RCC 7860 (cell line): ENCODE measurements at regions not wholly inside any gene's neighbourhood (a gene's known extent, or its start where the extent isn't known, plus 50 kb on each side); places are given as distances from the start of the nearest gene placed in this dataset.
A peak's percentile ranks its signal among the peaks of the same experiment; 100 is the strongest.

Experiments
- DNase-seq: peaks from one replicate; pipeline ENCODE4 v3.0.0-alpha.2; 2015; ENCODE audit warnings: low spot score
- FAIRE-seq: peaks from 2 replicates; lab custom pipeline; 2012; peaks lifted over from hg19 to GRCh38; lab: Jason Lieb, UNC

DNA sequence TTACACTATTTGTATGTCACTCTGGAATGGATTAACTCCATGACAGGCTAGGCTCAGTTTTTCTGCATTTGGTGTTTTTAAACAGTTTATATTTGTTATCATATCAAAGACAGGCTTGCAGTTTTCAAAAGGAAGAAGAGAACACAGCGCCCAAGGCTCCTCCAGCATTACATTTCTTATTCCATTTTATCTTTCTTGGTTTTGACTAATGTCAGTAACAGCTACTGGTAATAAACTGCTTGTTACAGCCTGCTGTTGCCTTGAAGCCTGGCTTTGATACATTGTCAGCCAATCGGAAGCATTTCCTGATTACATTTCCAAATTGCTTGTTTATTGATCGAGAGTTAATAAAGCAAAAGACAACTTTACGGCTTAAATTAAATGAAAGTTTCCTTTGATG, 166.0 kb upstream of the MDFIC start:
- FAIRE-seq (no peak), DNase-seq (no peak)

DNA sequence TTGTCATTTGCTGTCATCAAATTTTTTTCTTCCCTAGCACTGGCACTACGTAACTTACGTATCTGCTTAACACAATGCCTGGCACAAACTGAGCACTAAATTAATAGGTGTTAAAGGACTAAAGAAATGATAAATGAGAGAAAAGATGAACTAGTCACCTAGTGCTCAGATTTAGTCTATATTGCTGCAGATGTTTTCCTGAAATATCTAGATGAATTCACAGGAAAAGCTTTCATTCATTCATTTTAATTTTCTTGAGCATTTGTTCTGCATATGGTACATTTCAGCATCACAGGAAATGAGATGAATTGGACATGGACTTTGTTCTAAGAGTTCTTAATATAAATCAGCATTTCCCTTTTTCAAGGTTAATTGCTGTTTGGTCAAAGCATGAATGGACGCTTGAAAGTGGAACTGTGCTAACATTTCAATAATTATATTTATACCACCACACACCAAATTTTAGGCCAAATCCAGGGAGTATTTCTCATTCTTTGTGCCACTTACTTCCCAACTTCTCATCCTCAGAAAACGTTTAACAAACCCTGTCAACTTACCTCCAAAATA, 163.2 kb upstream of the MDFIC start:
- no peak for FAIRE-seq
- no peak for DNase-seq

DNA sequence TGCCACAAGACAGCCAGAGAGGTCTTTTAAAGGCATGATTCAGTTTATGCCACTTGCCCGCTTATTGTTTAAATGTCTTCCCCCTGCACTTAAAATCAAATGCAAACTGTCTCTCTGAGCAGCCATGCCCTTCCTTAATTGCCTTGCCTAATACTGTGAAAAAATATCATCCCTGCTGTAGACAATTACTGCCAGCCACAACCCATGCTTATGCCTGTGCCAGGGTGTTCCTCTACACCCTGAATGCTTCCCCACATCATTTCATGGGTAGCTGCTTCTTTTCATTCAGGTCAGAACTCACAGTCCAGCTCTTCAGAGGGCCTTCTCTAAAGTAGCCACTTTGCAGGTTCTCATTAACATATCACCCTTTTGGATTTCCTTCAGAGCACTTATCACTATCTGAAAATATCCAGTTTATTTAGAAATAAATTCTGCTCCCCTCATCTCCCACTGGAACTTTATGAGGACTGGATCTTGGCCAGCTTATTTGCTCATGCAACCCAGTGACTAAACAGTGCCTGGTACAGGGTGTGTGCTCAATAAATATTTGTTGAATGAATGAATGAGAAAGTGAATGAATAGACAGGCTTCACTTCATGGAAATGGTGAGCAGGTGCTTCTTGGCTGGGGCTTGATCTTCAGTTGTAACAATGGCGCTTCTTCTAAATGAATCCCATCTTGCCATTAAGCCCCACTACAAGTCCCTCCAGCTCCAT, 162.4 kb upstream of the MDFIC start:
- no peak for DNase-seq
- no peak for FAIRE-seq

DNA sequence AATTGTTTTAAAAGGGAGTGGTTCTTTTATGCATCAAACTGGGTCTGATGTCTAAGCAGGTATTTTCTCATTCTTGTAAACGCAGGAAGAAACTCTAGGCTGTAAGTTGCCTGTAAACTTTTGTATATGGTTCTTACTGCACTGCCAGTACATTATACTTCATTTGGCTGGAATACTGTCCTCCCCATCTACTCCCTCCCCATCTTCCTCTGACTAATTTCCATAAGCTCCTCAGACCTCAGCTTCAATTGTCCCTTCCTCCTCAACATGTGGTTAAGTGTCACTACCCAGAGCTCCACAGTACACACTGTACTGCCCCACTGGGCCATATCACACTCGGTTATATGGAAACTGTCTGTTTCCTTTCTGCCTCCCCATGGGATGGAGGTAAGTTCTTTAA, 161.4 kb upstream of the MDFIC start:
- FAIRE-seq, result no peak
- no peak for DNase-seq

DNA sequence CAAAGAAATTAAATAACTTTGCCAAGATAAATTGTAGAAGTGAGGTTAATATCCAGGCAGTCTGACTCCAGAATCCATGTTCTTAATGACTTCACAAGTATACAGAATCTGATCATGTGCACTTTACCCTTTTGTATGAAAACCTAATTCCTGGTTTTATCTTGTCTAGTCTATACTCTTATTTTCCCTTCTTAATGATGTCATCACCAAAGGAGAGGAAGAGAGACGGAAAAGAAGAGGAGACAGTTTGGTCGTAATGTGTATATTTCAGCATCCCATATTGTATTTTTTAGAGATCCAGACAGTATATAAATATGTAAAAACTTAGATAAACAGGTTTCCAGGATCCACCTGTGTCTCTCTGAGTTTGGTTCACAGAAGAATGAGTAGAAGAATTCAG, 159.9 kb upstream of the MDFIC start:
- DNase-seq (no peak), FAIRE-seq (no peak)

DNA sequence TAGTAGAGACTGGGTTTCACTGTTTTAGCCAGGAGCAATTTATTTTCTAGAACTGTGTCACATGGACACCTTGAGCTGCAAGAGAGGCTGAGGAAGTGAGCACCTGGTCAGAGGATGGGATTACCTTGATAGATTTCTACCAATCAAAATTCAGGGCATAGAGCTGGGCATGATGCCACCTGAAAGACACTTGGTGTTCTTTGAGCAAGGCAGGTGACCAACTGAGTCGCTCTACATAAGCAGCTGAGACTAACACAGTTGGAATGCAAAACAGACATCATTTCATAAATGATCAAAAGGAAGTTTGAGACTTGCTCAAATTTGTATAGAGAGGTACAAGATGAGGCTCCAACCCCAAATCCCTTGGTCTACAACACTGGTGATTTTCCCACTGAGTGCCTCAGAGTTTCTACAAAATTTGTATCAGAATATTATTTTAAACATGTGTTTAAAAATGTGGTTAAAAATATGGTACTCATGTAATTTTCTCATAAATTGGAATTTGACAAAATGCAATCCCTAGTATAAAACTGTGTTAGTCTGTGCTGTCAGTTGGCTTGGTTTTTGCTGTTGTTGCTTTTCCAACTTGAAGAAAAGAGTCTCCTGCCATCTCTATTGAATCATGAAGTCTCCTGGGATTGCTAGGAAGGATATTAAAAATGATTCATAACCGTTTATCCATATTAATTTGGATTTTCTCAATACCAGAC, 156.4 kb upstream of the MDFIC start:
- FAIRE-seq, result no peak
- no peak for DNase-seq

DNA sequence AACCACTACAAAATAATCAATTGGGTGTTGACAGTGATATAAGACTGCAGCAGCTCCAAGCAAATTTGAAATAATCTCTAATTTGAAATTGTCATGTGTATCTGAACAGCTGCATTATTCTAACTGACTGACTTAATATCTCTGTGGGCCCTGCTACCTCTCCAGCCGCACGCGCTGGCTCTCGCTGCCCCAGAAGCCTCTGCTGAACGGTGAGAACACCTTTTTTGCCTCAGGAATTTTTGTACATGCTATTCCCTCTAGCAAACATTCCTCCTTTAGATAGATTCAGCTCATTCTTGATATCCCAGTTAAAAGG, 155.9 kb upstream of the MDFIC start:
- DNase-seq (no peak), FAIRE-seq (no peak)

DNA sequence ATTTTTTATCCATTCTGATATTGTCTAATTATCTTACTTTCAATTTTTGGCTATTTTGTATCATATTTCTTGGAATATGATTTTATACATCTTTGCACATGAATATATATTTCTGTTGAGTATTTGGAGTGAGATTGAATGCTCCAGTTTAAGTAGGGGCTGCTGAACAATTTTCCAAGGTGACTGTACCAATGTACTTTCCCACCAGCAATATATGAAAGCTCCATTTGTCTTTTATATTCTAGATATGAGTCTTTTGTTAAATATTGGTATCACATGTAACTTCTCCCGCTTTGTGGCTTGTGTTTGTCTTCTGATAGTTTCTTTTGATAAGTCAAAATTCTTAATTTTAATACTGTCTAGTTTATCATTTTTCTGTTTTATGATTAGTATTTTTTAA, 144.6 kb upstream of the MDFIC start:
- DNase-seq, result no peak
- no peak for FAIRE-seq

DNA sequence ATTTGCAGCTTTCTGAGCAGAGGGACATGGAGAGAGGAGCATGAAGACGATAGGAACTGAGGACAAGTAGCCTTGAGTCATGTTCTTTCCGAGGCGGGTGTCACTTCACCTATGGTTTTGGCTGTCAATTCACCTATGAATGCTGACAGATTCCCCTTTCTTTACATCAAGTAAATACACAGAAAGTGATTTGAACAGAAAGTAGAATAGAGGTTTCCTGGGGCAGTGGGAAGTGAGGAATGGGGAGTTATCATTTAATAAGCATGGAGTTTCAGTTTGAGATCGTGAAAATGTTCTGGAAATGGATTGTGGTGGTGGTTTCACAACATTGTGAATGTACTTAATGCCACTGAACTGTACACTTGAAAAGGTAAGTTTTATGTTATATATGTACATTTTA, 138.4 kb upstream of the MDFIC start:
- no peak for FAIRE-seq
- no peak for DNase-seq

DNA sequence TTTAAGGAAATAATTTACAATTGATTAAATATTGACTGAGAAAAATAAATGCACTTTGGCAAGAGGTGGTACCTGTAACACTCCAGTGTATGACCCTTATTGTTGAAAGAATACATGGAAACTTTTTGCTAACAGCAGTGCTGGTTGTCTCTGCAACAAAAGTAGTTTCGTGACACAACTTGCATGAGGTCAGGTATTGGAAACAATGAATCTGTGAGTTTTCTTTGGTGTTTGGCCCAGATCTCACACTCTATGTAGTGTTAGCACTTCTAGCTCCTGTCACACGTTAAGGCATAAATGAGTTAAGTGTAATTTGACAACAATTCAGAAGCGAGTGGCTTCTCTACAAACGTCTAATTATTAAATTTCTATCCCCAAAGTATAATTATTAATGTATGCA, 137.7 kb upstream of the MDFIC start:
- DNase-seq (no peak), FAIRE-seq (no peak)

DNA sequence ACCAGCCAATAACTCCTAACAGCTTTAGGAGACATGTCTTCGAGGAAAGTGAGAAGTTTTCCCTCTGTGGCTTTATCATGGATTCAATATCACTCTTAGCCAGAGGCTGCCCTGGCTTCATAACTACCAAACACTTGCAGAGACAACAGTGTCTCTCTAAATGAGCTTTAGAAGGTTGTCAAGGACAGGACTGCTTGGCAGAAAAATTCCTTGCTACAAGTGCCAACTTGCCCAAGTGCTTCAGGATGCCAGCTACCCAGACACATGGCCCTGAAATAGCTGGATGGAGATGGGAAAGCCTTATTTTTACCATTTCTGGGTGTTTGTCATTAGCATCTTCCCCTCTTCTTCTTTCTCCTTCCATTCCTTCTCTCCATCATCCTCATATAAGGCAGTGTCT, 137.1 kb upstream of the MDFIC start:
- FAIRE-seq (no peak), DNase-seq (no peak)

DNA sequence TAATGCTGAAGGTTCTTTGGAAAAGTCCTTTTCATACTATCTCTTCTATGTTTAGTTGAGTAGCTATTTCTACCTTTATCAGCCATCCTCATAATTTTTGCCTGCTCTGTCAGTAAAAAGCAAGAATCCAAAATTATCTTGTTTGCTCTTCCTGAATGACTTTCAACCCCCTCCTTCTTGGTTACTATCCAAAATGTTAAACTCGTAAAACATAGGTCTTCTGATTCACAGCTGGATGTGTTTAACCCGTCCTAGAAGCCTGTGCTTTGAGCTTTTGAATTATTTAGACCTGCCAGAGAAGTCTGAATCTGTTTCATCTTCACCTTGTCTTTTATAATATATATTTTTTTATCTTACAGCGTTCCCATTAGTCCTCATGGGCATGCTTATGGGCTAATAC, 136.4 kb upstream of the MDFIC start:
- FAIRE-seq, result no peak
- no peak for DNase-seq

DNA sequence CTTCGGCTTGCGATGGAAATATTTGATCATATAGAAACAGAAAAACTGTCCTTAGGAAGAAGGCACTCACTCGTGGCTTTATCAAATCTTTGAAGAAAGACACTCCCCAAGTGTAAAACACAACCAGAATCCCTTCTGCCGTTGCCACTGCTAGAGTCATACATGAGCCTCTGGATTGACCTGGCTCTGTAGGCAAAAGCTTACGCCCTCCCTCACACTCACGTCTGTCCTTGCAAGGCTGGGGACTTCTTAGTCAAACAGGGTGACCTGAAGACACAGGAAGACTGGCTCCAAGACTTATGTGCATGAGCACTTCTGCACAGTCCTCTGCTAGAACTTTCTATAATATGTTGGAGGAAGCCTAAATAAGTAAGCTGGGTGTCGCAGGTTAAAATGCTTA, 135.4 kb upstream of the MDFIC start:
- FAIRE-seq (no peak), DNase-seq (no peak)

DNA sequence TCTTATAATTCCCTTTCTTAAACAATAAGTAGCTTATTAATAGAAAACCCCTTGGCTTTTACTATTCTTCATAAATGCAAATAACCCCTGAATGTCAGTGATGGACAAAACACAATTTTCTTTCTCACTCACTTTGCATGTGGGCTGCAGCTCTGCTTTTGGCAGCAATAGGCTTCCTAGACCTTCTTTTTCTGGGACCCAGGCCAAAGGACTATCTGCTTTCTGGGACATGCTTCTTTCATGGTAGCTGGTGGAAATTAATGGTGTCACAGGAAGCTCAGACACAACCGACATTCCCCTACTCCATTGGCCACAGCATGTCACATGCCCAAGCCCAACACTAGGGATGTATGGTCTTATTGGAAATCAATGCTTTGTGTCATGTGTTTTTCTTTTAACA, 134.3 kb upstream of the MDFIC start:
- DNase-seq (no peak), FAIRE-seq (no peak)

DNA sequence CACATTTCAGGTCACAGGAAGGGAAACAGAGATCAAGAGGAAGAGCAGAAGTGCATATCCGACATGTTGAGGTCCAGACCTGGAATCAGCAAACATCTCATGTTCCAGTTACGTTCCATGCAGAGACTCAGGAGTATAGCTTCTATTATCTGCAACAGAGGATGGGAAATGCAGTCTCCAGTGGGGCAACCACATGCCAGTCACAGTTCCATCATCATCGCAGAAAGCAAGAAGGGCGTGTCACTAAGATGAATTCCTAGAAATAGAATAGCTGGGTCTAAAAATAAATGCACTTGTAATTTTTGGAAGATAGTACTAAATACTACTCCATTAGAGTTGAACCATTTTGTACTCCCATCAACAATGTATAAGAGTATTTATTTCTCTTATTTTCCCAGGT, 133.2 kb upstream of the MDFIC start:
- FAIRE-seq (no peak), DNase-seq (no peak)

DNA sequence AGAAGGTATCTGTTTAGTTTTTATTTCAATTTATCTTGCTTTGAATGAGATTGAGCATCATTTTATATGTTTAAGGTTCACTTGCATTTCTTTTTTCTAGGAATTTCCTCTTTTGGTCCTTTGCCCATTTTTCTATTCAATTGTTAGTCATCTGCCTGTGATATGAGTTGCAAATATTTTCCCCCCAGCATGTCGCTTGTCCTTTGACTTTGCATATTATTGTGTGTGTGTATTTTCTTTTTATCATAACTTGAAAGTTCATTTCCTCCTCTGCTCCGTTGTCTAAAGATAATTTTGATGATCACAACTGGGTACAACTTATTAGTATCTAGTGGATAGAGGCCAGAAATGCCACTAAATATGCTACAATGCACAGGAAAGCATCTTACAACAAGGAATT, 132.7 kb upstream of the MDFIC start:
- no peak for FAIRE-seq
- no peak for DNase-seq

DNA sequence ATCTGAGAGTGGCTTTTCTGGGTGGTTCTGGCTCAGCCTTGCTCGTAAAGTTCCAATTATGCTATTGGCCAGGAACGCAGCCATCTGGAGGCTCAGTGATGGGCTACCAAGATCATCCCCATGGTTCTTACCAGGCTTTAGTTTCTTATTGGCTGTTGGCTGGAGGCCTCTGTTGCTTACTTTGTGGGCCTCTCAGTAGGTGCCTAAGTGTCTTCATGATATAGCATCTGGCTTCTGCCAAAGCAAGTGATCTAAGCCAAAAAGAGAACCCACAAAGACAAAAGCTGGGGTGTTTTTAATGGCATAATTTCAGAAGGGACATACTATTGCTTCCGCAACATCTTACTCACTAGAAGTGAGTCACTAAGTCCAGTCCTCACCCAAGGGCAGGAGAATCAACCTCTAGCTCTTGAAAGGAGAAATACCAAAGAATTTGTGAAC, 132.0 kb upstream of the MDFIC start:
- DNase-seq, result peak; percentile 15
- no peak for FAIRE-seq

DNA sequence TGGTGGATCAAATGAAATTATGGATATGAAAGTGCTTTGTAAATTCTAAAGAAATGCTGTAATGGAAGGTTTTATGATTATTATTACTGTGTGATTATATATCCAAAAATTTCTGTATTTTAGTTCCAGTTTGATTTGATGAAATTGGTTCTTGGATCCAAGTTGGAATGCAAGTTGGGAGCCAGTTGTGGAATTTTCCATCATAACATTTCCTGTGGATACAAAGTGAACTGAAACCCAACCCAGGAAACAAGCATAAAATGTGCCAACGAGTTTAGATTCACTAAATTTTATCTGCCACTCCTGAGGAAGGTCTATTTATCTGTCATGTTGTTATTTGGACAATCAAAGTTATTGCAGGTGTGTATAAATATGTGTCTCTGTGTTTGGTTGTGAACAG, 131.4 kb upstream of the MDFIC start:
- DNase-seq (no peak), FAIRE-seq (no peak)

DNA sequence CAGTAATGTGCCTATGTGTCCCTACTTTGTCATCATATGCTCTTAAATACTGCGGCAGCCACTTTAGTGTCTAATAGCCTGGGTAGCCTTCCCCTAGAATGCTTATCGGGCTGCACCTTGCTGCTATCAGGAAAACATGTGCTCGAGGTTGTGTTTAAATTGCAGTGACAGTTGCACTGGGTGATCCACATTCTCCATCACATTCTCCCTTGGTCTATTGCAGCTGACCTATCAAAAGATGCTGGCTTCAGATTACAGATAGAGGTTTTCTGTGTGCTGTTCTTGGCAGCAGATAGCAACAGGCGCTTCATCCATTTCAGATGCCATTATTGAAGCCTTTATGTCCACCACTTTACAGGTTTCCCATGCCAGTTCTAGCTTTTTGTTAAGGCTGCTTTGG, 130.1 kb upstream of the MDFIC start:
- FAIRE-seq, result no peak
- DNase-seq, result no peak

DNA sequence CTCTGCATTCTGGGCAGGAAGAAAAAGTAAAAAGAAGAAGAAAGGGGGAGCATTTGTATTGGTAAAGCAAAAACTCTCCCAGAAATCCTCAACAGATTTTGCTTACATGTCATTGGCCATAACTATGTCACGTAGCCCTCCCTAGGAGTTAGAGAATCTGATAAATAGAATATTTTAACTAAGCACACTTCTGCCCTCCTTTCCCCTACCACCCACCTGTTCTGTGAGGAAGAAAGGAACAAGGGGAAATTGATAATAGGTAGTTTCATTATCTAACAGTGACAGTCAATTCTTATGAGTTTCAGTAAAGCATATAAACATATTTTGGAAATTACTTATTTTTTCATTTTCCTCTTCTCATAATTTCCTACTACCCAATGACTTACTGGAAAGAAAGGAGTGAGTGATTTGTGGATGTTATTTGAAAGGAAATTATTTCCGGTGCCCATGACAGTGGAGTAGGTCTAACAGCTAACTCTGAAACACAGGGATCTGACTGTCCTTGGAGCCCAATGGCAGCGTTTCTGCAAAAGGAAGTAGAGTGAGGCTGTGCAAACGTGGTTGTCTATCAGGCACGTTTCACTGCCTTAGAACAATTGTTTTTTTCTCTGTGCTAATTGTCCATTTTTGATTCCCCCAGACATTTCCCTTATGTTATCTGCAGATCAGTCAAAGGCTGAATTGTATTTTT, 128.6 kb upstream of the MDFIC start:
- FAIRE-seq, result no peak
- DNase-seq, result no peak

DNA sequence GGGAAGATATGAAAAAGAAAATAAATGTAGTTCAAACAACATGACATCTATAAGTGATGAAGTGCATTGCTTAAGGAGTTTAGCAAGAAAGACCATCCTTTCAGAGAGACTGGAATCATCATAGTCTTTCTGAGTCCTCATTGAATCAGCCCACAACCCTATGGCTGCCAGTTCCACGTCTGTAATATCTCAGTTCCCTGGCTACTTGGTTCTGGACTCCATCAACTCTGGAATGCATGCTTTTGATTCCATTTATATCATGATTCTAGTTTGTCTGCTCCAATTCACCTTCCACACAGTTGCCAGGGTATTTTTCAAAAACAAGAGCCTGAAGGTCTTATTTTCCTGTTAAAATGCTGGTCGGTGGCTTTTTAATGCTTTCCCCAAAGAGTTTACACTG, 126.4 kb upstream of the MDFIC start:
- FAIRE-seq (no peak), DNase-seq (no peak)

DNA sequence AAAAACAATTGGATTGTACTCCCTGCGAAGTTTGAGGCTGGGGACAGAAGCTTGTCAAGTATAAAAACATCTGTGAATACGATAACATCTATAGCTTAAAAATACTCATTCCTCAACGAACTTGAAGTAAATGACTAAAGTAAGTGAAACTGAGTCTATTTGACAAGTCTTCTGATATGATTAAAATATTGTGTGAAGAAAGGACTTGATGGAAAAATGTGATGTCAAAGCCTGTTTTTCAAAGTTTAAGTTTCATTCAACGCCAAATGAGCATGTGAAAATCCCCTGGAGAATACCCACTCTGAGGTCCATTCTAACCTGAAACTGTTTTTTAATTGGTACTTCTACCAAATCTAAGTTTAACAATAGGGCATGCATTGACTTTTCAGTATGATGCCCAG, 122.3 kb upstream of the MDFIC start:
- FAIRE-seq, result no peak
- no peak for DNase-seq
